ENCODE measurements at regions not wholly inside any gene's neighbourhood (a gene's known extent, or its start where the extent isn't known, plus 50 kb on each side); places are given as distances from the start of the nearest gene placed in this dataset.
"Not testable (repeated sequence)": the region's sequence is repeated elsewhere in the genome, so short reads cannot be mapped to it uniquely, and the experiment has no call there.

DNA sequence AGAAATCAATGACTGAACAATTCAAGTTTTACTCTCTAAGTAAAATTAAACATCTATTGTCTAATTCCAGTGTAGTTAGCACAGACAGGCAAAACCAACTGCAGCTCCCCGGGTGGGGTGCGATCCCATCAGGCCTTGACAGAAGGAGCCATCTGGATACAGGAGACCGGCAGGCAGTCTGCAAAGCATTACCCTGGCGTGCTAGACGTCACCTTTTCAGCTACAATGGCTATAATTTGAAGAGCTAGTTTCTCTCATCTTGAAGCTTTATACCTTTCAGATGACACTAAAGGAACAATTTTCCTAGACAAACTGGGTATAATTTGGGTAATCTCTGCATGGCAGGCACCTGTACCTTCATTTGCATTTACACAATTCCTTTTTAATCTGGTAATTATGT is 761.5 kb upstream of the SOX11 start:
- TF ChIP-seq, protein P1, sequence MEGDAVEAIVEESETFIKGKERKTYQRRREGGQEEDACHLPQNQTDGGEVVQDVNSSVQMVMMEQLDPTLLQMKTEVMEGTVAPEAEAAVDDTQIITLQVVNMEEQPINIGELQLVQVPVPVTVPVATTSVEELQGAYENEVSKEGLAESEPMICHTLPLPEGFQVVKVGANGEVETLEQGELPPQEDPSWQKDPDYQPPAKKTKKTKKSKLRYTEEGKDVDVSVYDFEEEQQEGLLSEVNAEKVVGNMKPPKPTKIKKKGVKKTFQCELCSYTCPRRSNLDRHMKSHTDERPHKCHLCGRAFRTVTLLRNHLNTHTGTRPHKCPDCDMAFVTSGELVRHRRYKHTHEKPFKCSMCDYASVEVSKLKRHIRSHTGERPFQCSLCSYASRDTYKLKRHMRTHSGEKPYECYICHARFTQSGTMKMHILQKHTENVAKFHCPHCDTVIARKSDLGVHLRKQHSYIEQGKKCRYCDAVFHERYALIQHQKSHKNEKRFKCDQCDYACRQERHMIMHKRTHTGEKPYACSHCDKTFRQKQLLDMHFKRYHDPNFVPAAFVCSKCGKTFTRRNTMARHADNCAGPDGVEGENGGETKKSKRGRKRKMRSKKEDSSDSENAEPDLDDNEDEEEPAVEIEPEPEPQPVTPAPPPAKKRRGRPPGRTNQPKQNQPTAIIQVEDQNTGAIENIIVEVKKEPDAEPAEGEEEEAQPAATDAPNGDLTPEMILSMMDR (conservative IDR thresholded peaks at IDR 0.05; ENCODE audit: low read depth, low read length) = no peak

DNA sequence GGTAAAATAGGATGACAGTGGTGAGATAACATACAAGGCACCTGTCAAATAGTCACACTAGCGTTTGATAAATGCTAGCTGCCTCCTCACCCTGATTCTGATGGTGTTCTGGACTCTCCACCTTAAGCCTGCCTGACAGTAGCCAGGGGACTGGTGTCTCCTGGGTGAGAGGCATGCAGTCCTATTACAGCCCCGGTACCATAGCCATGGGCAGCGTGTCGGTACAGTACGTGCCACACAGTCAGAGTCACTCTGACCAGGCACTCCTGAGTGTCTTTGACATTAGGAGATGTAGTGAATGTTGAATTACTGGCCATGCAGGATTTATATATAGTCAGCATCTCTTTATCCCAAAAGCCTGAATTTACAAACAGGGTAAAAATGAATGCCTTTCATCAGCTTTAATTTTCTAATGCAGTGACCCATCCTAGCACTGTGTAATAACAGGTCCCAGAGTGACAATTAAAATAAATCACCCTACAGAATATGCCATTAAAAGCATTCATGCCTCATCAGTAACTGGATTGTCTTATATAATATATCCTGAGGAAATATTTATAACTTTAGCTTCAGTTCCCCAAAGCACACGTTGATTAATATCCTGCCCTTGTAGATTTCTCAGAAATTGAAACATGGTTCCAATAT is 760.3 kb upstream of the SOX11 start:
- TF ChIP-seq, protein P1 (conservative IDR thresholded peaks at IDR 0.05; ENCODE audit: low read depth, low read length) = no peak
- H3K4me3 ChIP-seq (ENCODE audit: low read depth, low read length) = no peak overlapping the region
- DNase-seq (ENCODE audit: low read depth) = no peak

More for the DNA sequence above, 761.5 kb upstream of the SOX11 start:
- no peak overlapping the region for H3K4me3 ChIP-seq (ENCODE audit: low read depth, low read length)
- no peak for DNase-seq (ENCODE audit: low read depth)

DNA sequence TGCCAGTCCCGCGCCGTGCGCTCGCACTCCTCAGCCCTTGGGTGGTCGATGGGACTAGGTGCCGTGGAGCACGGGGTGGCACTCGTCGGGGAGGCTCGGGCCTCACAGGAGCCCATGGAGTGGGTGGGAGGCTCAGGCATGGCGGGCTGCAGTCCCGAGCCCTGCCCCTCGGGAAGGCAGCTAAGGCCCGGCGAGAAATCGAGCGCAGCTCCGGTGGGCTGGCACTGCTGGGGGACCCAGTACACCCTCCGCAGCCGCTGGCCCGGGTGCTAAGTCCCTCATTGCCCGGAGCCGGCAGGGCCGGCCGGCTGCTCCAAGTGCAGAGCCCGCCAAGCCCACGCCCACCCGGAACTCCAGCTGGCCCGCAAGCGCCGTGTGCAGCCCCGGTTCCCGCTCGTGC is 756.9 kb upstream of the SOX11 start:
- H3K4me3 ChIP-seq (ENCODE audit: low read depth, low read length); DNase-seq (ENCODE audit: low read depth): not testable (repeated sequence)

DNA sequence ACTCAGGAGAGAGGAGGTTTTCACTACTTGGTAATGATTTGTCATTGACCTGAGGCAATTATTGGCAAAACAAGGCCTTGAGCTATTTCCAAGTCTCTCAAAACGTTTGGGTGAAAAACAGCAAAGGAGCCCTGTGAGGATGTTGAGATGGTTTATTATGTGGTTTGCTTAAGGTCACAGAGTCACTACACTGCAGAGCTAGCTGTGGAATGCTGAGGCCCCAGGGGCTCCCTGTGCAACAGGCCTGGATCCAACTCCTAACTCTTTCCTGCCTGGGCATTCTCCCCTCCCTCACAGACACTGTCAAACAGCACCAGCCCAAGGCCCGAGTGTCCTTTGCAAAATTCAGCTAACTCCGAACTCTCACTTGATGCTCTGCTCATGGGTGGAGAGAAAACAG is 754.6 kb upstream of the SOX11 start:
- DNase-seq (ENCODE audit: low read depth) = no peak
- H3K4me3 ChIP-seq (ENCODE audit: low read depth, low read length) = no peak overlapping the region
- TF ChIP-seq, protein P1 (conservative IDR thresholded peaks at IDR 0.05; ENCODE audit: low read depth, low read length) = no peak

DNA sequence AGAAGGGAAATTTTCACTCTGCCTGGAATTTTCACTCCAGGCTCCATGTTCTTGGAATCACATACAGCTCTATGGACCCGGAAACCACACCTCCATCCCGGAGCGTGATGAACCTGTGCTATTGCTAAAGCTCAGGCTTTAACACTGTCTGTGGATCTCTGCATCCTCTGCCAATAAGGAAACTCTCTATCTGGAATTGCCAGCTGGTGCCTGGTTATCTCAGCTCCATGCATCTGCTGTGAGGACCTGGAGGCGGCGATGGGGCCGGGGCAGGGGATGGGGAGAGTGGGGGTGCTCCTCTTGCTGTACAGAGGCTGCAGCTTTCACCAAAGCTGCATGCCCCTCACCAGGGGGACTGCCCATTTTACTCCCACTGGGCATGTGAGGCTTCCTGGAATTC is 754.0 kb upstream of the SOX11 start:
- no peak overlapping the region for H3K4me3 ChIP-seq (ENCODE audit: low read depth, low read length)
- no peak for DNase-seq (ENCODE audit: low read depth)
- TF ChIP-seq, protein P1 (conservative IDR thresholded peaks at IDR 0.05; ENCODE audit: low read depth, low read length) = no peak

DNA sequence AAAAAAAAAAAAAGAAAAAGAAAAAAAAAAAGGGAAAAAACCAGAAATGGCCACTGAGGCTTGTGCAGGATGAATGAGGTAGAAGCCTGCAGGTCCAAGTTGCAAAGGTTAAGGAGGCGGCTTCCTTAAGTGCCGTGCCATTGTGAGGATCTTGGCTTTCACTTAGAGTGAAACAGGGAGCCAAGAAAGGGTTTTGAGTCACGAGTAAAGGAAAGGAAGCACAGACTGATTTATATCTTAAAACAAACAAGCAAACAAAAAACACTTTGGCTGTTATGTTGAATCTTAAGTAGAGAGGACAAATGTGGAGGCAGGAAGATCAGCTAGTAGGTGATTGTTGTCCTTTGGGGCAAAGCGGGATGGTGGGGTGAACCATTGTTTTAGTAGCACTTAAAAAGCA is 749.7 kb upstream of the SOX11 start:
- DNase-seq (ENCODE audit: low read depth) = no peak
- no peak overlapping the region for H3K4me3 ChIP-seq (ENCODE audit: low read depth, low read length)
- TF ChIP-seq, protein P1 (conservative IDR thresholded peaks at IDR 0.05; ENCODE audit: low read depth, low read length) = no peak

DNA sequence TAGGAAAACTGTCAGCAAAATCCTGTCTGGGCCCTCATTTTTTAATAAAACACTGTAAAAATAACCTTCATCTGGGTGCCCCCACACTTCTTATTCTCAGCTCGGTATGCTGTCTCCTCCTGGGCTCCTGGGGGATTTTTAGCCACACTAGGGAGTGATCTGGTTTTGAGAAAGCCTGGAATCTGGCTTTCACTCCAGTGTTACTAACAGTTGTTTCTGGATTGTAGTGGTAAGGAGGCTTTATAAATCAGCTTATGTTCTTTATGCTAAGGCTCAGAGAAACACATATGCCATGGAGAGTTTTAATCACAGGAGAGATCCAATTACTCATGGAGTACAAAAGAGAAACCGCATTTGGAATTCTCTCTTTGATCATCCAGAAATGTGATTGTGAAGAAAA is 744.3 kb upstream of the SOX11 start:
- H3K4me3 ChIP-seq (ENCODE audit: low read depth, low read length) = no peak overlapping the region
- TF ChIP-seq, protein P1 (conservative IDR thresholded peaks at IDR 0.05; ENCODE audit: low read depth, low read length) = no peak
- DNase-seq (ENCODE audit: low read depth) = no peak
